Mesodermal cell (in vitro differentiated cells): ENCODE measurements at regions not wholly inside any gene's neighbourhood (a gene's known extent, or its start where the extent isn't known, plus 50 kb on each side); places are given as distances from the start of the nearest gene placed in this dataset.

Experiments used
- H3K27ac ChIP-seq: 2 replicates; pipeline ENCODE4 v1.7.0; 2013; ENCODE audit warnings: mild to moderate bottlenecking, low read depth, low read length, moderate library complexity; ENCODE audit not compliant: severe bottlenecking
- H3K36me3 ChIP-seq: 2 replicates; pipeline ENCODE4 v1.7.1; 2013; ENCODE audit warnings: mild to moderate bottlenecking, low read length, moderate library complexity; ENCODE audit not compliant: control insufficient read depth, insufficient read depth
- H3K4me1 ChIP-seq: one replicate; pipeline ENCODE4 v1.7.1; 2013; ENCODE audit warnings: mild to moderate bottlenecking, low read length; ENCODE audit not compliant: insufficient read depth, control insufficient read depth, poor library complexity, severe bottlenecking
- H3K4me3 ChIP-seq: 2 replicates; pipeline ENCODE4 v1.7.0; 2013; ENCODE audit warnings: low read length, control low read depth, mild to moderate bottlenecking; ENCODE audit not compliant: insufficient read depth, poor library complexity, severe bottlenecking; ENCODE audit errors: extremely low read depth
- H3K9me3 ChIP-seq: 2 replicates; pipeline ENCODE4 v1.7.1; 2013; ENCODE audit warnings: mild to moderate bottlenecking, low read length, moderate library complexity; ENCODE audit not compliant: control insufficient read depth
- WGBS, 2 experiments: methylation state at CpG; one replicate each; pipeline ENCODE4 v1.1.5; 2013; ENCODE audit warnings: missing lambda C conversion rate in 2 of 2; ENCODE audit not compliant: insufficient coverage in 2 of 2; 5-methylcytosine and 5-hydroxymethylcytosine counted together

- H3K4me1 ChIP-seq, result no peaks in the 10 kb centered on the region
- WGBS, 2 experiments, result no CpG with 5 or more reads among the region's 2 CpGs
- H3K27ac ChIP-seq, result no peak overlapping the region
- H3K4me3 ChIP-seq, result no peak overlapping the region
- H3K9me3 ChIP-seq, result peaks cover 8% of the 10 kb centered on the region
- no peaks in the 10 kb centered on the region for H3K36me3 ChIP-seq
Observed at GRCh38 chr6:17182961-17183360, 81.1 kb downstream of the STMND1 start.

GRCh38 chr6:17186925-17187324, 85.1 kb downstream of the STMND1 start:
- Histone ChIP-seq H3K27ac (no peak overlapping the region), H3K9me3 (no peaks in the 10 kb centered on the region), H3K4me3 (no peak overlapping the region), H3K36me3 (no peaks in the 10 kb centered on the region), H3K4me1 (no peaks in the 10 kb centered on the region)
- WGBS, 2 experiments, result no CpG with 5 or more reads among the region's 1 CpG

GRCh38 chr6:17193106-17193775, 87.9 kb upstream of the RBM24 start:
- no peaks in the 10 kb centered on the region for H3K9me3 ChIP-seq
- 81% methylated on average over 2 of the region's 3 CpGs; no CpG with 5 or more reads in 1 of the 2 experiments for WGBS, 2 experiments
- no peaks in the 10 kb centered on the region for H3K4me1 ChIP-seq
- no peak overlapping the region for H3K4me3 ChIP-seq
- no peaks in the 10 kb centered on the region for H3K36me3 ChIP-seq
- no peak overlapping the region for H3K27ac ChIP-seq

- no peaks in the 10 kb centered on the region for H3K36me3 ChIP-seq
- WGBS, 2 experiments, result 97 to 98% methylated on average over 5 to 6 of the region's 6 CpGs
- H3K27ac ChIP-seq, result no peak overlapping the region
- H3K9me3 ChIP-seq, result no peaks in the 10 kb centered on the region
- no peak overlapping the region for H3K4me3 ChIP-seq
- H3K4me1 ChIP-seq, result no peaks in the 10 kb centered on the region
Observed at GRCh38 chr6:17197607-17198006, 83.6 kb upstream of the RBM24 start.

GRCh38 chr6:17200395-17200794, 80.8 kb upstream of the RBM24 start:
- no peaks in the 10 kb centered on the region for H3K36me3 ChIP-seq
- H3K27ac ChIP-seq, result no peak overlapping the region
- H3K4me1 ChIP-seq, result no peaks in the 10 kb centered on the region
- no peak overlapping the region for H3K4me3 ChIP-seq
- 77 to 86% methylated on average over 20 to 33 of the region's 34 CpGs for WGBS, 2 experiments
- H3K9me3 ChIP-seq, result peaks cover 2% of the 10 kb centered on the region

GRCh38 chr6:17202526-17202925, 78.6 kb upstream of the RBM24 start:
- H3K27ac ChIP-seq, result no peak overlapping the region
- no peaks in the 10 kb centered on the region for H3K4me1 ChIP-seq
- WGBS, 2 experiments, result 85 to 88% methylated on average over 5 to 7 of the region's 7 CpGs
- H3K9me3 ChIP-seq, result peaks cover 6% of the 10 kb centered on the region
- no peaks in the 10 kb centered on the region for H3K36me3 ChIP-seq
- H3K4me3 ChIP-seq, result no peak overlapping the region

GRCh38 chr6:17204533-17204932, 76.6 kb upstream of the RBM24 start:
- 89 to 100% methylated on average over 1 of the region's 1 CpG for WGBS, 2 experiments
- Histone ChIP-seq H3K27ac (no peak overlapping the region), H3K4me1 (no peaks in the 10 kb centered on the region), H3K36me3 (no peaks in the 10 kb centered on the region), H3K9me3 (peaks cover 6% of the 10 kb centered on the region), H3K4me3 (no peak overlapping the region)

GRCh38 chr6:17206566-17207072, 74.5 kb upstream of the RBM24 start:
- H3K4me3 ChIP-seq, result no peak overlapping the region
- no peaks in the 10 kb centered on the region for H3K36me3 ChIP-seq
- 89 to 95% methylated on average over 16 to 22 of the region's 22 CpGs for WGBS, 2 experiments
- no peak overlapping the region for H3K27ac ChIP-seq
- peaks cover 6% of the 10 kb centered on the region for H3K9me3 ChIP-seq
- no peaks in the 10 kb centered on the region for H3K4me1 ChIP-seq

- Histone ChIP-seq H3K36me3 (no peaks in the 10 kb centered on the region), H3K27ac (no peak overlapping the region), H3K9me3 (peaks cover 6% of the 10 kb centered on the region), H3K4me3 (no peak overlapping the region), H3K4me1 (no peaks in the 10 kb centered on the region)
- WGBS, 2 experiments, result 83% methylated on average over 2 of the region's 2 CpGs; no CpG with 5 or more reads in 1 of the 2 experiments
Observed at GRCh38 chr6:17207281-17207680, 73.9 kb upstream of the RBM24 start.

- WGBS, 2 experiments, result 83 to 93% methylated on average over 2 of the region's 3 CpGs
- no peak overlapping the region for H3K27ac ChIP-seq
- H3K36me3 ChIP-seq, result no peaks in the 10 kb centered on the region
- no peak overlapping the region for H3K4me3 ChIP-seq
- H3K4me1 ChIP-seq, result no peaks in the 10 kb centered on the region
- peaks cover under 1% of the 10 kb centered on the region for H3K9me3 ChIP-seq
Observed at GRCh38 chr6:17210683-17211082, 70.5 kb upstream of the RBM24 start.

GRCh38 chr6:17211101-17211500, 70.1 kb upstream of the RBM24 start:
- 77 to 100% methylated on average over 1 to 3 of the region's 3 CpGs for WGBS, 2 experiments

More at GRCh38 chr6:17211101-17211500, 70.1 kb upstream of the RBM24 start:
- Histone ChIP-seq H3K9me3 (no peaks in the 10 kb centered on the region), H3K27ac (no peak overlapping the region), H3K4me1 (no peaks in the 10 kb centered on the region), H3K4me3 (no peak overlapping the region), H3K36me3 (no peaks in the 10 kb centered on the region)
